NCI-H2196 treated with DMSO at 0.1 percent for 48 hours (cell line): ENCODE measurements at regions not wholly inside any gene's neighbourhood (a gene's known extent, or its start where the extent isn't known, plus 50 kb on each side); places are given as distances from the start of the nearest gene placed in this dataset.
"Not testable (repeated sequence)": the region's sequence is repeated elsewhere in the genome, so short reads cannot be mapped to it uniquely, and the experiment has no call there.

Experiments used
- DNase-seq: peaks from one replicate; lab custom pipeline; 2025; ENCODE audit not compliant: unreplicated experiment; lab: John Stamatoyannopoulos, UW

GRCh38 chr15:62218841-62219240 is 53.8 kb upstream of the C2CD4B start:
- no peak for DNase-seq

- no peak for DNase-seq
These were observed 54.7 kb upstream of the C2CD4B start for GRCh38 chr15:62219799-62220198.

- DNase-seq: no peak
These were observed 57.9 kb upstream of the C2CD4B start for GRCh38 chr15:62223020-62223419.

GRCh38 chr15:62228604-62229003 is 63.5 kb upstream of the C2CD4B start:
- no peak for DNase-seq

- DNase-seq: no peak
These were observed 66.8 kb upstream of the C2CD4B start for GRCh38 chr15:62231856-62232255.

- no peak for DNase-seq
These were observed 75.3 kb upstream of the C2CD4B start for GRCh38 chr15:62240121-62241096.

GRCh38 chr15:62241135-62241770 is 76.2 kb upstream of the C2CD4B start:
- no peak for DNase-seq

GRCh38 chr15:62242999-62243398 is 77.9 kb upstream of the C2CD4B start:
- DNase-seq: no peak

- DNase-seq: no peak
These were observed 79.7 kb upstream of the C2CD4B start for GRCh38 chr15:62244762-62245161.

- DNase-seq: no peak
These were observed 83.3 kb upstream of the C2CD4B start for GRCh38 chr15:62248277-62248984.

GRCh38 chr15:62249501-62249900 is 84.4 kb upstream of the C2CD4B start:
- DNase-seq: no peak

- DNase-seq: no peak
These were observed 85.1 kb upstream of the C2CD4B start for GRCh38 chr15:62250186-62250585.

GRCh38 chr15:62250978-62251377 is 85.9 kb upstream of the C2CD4B start:
- no peak for DNase-seq

GRCh38 chr15:62253294-62253693 is 88.2 kb upstream of the C2CD4B start:
- DNase-seq: no peak

GRCh38 chr15:62254137-62254934 is 89.3 kb upstream of the C2CD4B start:
- DNase-seq: no peak

- DNase-seq: not testable (repeated sequence)
These were observed 91.3 kb upstream of the C2CD4B start for GRCh38 chr15:62256430-62256829.

GRCh38 chr15:62257996-62258521 is 93.0 kb upstream of the C2CD4B start:
- DNase-seq: no peak

- no peak for DNase-seq
These were observed 97.3 kb upstream of the C2CD4B start for GRCh38 chr15:62262305-62262941.

GRCh38 chr15:62264196-62264595 is 99.1 kb upstream of the C2CD4B start:
- DNase-seq: no peak

GRCh38 chr15:62269504-62269903 is 104.4 kb upstream of the C2CD4B start:
- no peak for DNase-seq
